GM21423 (cell line): ENCODE measurements at regions not wholly inside any gene's neighbourhood (a gene's known extent, or its start where the extent isn't known, plus 50 kb on each side); places are given as distances from the start of the nearest gene placed in this dataset.
"Not testable (repeated sequence)": the region's sequence is repeated elsewhere in the genome, so short reads cannot be mapped to it uniquely, and the experiment has no call there.

ENCODE experiments used
- ATAC-seq: cut with Tn5 transposase; IDR thresholded peaks from one replicate; pipeline ENCODE4 v1.9.1; 2021; ENCODE audit warnings: mild to moderate bottlenecking, moderate library complexity; ENCODE audit not compliant: unreplicated experiment

DNA sequence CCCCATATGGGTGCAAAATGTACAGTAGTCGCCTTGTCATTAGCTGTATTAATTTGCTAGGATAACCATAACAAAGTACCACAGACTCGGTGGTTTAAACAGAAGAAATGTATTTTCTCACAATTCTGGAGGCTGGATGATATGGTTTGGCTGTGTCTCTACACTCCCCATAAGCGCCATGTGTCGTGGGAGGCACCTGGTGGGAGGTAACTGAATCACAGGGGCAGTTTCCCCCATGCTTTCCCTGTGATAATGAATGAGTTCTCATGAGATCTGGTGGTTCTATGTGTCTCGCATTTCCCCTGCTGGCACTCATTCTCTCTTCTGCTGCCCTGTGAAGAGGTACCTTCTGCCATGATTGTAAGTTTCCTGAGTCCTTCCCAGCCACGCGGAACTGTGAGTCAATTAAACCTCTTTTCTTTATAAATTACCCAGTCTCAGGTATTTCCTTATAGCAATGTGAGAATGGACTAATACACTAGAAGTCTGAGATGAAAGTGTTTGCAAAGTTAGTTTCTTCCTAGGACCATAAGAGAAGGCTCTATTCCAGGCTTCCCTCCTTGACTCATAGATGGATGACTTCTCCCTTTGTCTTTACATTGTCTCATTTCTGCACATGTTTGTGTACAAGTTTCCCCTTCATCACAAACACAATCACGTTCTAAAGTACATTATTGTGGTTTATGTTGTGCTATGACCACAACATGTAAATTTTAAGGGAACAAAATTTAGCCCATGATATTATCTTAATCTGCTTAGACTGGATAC lies 1442.6 kb downstream of the SUCLG1 start:
- ATAC-seq = no peak

GRCh38 chr2:83015900-83016299 lies 1443.2 kb downstream of the SUCLG1 start:
- ATAC-seq = no peak

DNA sequence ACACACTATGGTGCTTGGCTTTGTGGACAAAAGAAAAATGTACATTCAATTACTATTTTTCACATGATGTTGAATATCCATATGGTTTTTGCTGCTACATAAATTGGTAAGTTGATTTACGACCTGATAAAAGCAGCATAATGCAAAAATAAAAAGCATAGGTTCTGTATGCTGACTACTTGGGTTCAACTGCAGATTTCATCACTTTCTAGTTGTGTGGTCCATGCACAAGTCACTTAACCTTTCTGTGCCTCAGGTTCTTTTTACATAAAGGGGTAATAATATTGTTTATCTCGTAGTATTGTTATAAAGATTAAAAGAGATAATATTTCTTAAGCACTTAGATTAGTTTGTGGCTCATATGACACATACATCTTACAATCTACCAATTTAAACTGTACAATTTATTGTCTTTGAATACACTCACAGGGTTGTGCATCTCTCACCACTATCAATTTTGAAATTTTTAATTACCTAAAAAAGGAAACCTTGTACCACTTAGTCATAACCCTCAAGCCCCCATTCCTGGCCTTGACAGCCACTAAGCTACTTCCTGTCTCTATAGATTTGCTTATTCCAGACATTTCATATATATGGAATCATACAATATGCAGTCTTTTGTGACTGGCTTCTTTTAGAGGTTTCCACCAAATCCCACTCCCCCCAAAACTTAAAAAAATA lies 1443.9 kb downstream of the SUCLG1 start:
- no peak for ATAC-seq

DNA sequence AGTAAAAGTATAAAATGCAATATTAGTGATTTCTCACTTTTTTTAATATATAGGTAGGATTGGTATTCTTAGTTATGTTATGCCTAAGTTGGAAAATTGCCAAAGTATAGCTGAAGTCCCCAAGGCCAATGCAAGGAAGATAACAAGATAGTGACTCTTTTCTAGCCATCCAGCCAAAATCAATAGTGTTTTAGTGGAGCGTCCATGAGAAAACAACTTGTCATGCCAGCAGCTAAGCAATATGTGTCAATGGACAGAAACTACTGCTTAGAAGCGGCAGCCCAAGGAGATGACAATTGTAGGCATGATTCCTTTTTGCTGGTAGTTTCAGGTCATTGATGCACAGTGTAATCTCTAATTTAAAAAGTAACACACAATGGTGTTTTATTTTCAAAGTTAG lies 1444.6 kb downstream of the SUCLG1 start:
- ATAC-seq = no peak

DNA sequence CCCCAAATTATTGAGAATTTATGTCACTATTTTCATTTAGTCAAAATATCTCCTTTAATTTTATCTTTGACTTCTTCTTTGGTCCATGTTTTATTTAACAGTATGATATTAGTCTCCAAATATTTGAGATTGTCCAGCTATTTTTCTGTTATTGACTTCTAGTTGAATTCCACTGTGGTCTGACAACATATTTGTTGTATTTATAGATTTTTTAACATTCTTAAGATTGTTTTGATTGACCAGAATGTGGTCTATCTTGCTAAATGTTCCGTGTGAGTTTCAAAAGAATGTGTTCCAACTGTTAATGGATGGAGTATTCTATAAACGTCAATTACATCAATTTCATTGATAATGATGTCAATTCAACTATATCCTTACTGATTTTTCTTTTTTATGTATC lies 1452.1 kb downstream of the SUCLG1 start:
- ATAC-seq = no peak

DNA sequence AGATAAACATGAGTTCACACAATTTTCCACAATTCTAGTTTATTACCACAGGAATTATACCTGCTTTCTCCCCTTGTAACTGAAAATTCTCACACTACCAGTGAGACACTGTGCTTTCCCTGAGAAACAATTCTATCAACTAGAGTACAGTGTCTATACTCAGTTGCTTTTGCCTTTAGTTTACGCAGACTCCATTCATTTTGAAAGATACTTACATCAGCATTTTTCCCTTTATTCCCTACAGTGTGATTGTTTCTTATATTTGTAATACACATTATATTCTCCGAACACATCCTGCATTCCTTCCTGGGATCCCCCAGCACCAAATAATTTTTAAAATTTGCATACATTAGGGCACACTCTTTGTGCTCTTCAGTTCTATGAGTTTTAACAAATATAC lies 1455.5 kb downstream of the SUCLG1 start:
- ATAC-seq = no peak

DNA sequence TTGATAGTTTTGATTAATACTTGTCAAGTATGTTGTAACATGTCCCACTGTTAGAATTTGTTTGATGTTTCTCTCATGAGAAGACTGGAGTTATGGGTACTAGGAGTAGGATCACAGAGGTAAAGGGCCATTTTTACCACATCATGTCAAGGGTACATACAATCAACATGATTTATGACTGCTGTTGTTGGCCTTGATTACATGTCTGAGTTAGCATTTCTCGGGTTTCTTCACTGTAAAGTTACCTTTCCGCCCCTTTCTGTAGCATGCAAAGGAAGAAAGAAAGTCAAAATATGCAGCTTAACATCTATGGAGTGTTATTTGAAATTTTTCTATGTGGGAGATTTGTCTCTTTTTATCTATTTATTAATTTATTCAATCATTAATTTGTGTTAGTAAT lies 1456.4 kb downstream of the SUCLG1 start:
- ATAC-seq = no peak

DNA sequence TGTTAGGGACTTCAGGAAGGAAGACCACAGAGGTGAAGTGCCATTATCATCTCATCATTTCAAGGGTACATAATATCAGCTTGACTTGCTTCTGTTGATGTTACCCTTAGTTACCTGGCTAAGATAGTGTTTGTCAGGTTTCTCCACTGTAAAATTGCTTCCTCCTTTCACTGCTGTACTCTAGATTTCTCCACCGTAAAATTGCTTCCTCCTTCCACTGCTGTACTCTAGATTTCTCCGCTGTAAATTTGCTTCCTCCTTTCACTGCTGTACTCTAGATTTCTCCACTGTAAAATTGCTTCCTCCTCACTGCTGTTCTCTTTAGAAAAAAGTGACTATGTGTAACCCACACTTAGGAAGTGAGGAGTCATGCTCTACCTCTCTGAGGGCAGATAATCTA lies 1460.3 kb downstream of the SUCLG1 start:
- ATAC-seq = no peak

GRCh38 chr2:82996217-82996616 lies 1462.9 kb downstream of the SUCLG1 start:
- no peak for ATAC-seq

- ATAC-seq = no peak
These were observed 1464.9 kb downstream of the SUCLG1 start for GRCh38 chr2:82994151-82994550.

- no peak for ATAC-seq
These were observed 1465.5 kb downstream of the SUCLG1 start for GRCh38 chr2:82993609-82994008.

DNA sequence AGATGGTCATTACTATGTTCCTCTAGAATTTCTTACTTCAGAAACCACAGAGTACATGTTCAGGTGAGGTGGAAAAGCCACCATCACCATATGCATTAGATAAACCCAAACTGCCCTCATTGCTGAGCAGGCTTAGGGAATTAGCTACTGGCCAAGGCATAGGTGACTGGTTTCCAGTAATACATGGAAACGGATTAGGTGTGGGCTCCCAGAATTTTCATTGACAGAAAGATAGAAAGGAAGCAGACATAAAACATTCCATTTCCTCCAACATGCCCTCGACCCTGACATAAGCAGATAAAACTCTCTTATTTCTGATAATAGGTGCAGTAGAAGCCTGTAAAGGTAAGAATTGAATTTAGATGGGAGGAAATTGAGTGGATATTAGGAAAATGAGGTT lies 1466.1 kb downstream of the SUCLG1 start:
- no peak for ATAC-seq

- ATAC-seq = not testable (repeated sequence)
These were observed 1471.4 kb downstream of the SUCLG1 start for GRCh38 chr2:82987706-82988105.

DNA sequence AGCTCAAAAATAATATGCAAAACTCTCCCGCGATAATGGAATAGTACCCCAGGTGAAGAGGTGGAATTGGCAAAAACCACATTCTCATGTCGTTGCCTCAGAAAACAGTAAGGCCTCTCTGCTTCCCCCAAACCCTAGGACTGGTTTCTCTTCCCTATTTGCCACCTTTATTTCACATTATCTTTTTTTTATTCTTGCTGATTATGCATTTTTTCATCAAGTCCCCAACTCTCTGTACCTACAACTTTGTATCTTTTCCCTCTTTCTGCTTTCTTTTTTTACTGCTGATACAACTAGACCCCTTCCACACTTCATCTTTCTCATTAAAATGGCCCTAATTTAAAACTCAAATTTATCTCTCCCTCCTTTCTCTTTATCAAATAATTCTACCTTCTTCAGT lies 1472.2 kb downstream of the SUCLG1 start:
- ATAC-seq = no peak

- ATAC-seq = no peak
These were observed 1473.4 kb downstream of the SUCLG1 start for GRCh38 chr2:82985572-82986197.

- no peak for ATAC-seq
These were observed 1490.7 kb downstream of the SUCLG1 start for GRCh38 chr2:82968358-82968757.

GRCh38 chr2:82964341-82964740 lies 1494.7 kb downstream of the SUCLG1 start:
- no peak for ATAC-seq

DNA sequence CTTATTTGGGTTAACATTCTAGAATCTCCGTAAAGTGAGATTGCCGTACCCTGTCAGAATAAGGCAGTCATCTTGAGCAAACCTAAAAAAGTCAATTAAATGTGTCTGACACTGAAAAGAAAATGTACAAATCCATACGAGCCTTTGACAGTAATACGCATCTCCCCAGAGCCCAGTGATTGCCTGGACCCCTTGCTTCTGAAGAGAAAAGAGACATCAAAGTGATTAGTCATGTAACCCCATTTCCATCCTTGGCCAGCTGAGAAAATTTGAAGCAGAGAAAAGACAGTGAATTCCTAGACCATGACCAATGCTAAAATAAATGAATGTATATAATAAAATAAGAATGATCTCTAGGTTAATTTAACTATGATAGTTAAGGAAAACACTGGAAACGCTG lies 1499.4 kb downstream of the SUCLG1 start:
- ATAC-seq = no peak

DNA sequence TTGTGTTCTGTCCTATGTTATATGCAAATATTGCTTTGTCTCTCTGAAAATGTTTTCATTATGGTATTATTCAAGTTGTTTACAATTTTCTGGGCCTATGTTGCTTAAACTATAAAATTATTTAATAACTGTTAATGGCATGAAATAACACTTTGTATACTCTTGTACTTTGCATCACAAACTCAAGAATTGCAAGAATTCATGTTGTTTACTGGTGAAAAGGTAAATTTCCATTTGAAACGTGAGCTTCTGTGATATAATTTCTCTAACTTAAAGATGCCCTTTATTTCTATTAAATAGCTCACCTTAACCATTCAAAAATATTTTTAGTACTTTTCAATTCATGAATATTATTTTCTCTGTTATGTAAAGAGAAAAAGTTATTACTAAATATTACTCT lies 1504.2 kb downstream of the SUCLG1 start:
- no peak for ATAC-seq

GRCh38 chr2:82939211-82939610 lies 1519.9 kb downstream of the SUCLG1 start:
- no peak for ATAC-seq

DNA sequence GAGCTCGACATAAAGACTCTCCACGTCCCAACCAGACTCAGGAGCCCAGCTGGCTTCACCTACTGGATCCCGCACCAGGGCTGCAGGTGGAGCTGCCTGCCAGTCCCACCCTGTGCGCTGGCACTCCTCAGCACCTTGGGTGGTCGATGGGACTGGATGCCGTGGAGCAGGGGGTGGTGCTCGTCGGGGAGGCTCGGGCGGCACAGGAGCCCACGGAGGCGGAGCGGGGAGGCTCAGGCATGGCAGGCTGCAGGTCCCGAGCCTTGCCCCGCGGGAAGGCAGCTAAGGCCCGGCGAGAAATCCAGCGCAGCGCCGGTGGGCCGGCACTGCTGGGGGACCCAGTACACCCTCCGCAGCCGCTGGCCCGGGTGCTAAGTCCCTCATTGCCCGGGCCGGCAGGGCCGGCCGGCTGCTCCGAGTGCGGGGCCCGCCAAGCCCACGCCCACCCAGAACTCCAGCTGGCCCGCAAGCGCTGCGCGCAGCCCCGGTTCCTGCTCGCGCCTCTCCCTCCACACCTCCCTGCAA lies 1520.7 kb downstream of the SUCLG1 start:
- ATAC-seq = not testable (repeated sequence)

- no peak for ATAC-seq
These were observed 1545.5 kb downstream of the SUCLG1 start for GRCh38 chr2:82913566-82913965.
